ENCODE measurements at regions not wholly inside any gene's neighbourhood (a gene's known extent, or its start where the extent isn't known, plus 50 kb on each side); places are given as distances from the start of the nearest gene placed in this dataset.

GRCh38 chr5:56460681-56461191 is 227.6 kb upstream of the ANKRD55 start (continued):
- TF ChIP-seq ARID5B (CRISPR knock-in tag; IDR thresholded peaks at IDR 0.05) (peak; percentile 43), ZNF580 (CRISPR knock-in tag; IDR thresholded peaks at IDR 0.05; ENCODE audit: borderline replicate concordance, low read depth) (no peak), SALL1 (CRISPR knock-in tag; IDR thresholded peaks at IDR 0.05) (peak; percentile 45), ZNF292 (CRISPR knock-in tag; IDR thresholded peaks at IDR 0.05; ENCODE audit: borderline replicate concordance, low read depth) (0 out of 2 replicates have a peak, but pooled peaks have one; percentile 23), FLYWCH1 (CRISPR knock-in tag; IDR thresholded peaks at IDR 0.05) (no peak), MAFF (IDR thresholded peaks at IDR 0.05; ENCODE audit: low read depth, low read length) (no peak), SMAD9 (CRISPR knock-in tag; IDR thresholded peaks at IDR 0.05) (no peak), HNF1A (IDR thresholded peaks at IDR 0.05; ENCODE audit: low read depth) (no peak), HNF1A (CRISPR knock-in tag; IDR thresholded peaks at IDR 0.05; ENCODE audit: borderline replicate concordance) (no peak), KDM5A (IDR thresholded peaks at IDR 0.05; ENCODE audit: borderline replicate concordance, low read length) (no peak), PITX1 (CRISPR knock-in tag; IDR thresholded peaks at IDR 0.05) (no peak), KLF16 (CRISPR knock-in tag; IDR thresholded peaks at IDR 0.05) (no peak), FOXA1 (IDR thresholded peaks at IDR 0.05) (no peak), FOXA1 (CRISPR knock-in tag; IDR thresholded peaks at IDR 0.05) (0 out of 2 replicates have a peak, but pooled peaks have one; percentile 20), NCOA1 (CRISPR knock-in tag; IDR thresholded peaks at IDR 0.05) (no peak), EP300 (IDR thresholded peaks at IDR 0.05; ENCODE audit: low read depth in 2 of 2, low read length in 2 of 2) (no peak), EP300 (CRISPR knock-in tag; IDR thresholded peaks at IDR 0.05; ENCODE audit: borderline replicate concordance) (no peak), SSRP1 (CRISPR knock-in tag; IDR thresholded peaks at IDR 0.05) (0 out of 2 replicates have a peak, but pooled peaks have one; percentile 53), ZNF761 (CRISPR knock-in tag; conservative IDR thresholded peaks at IDR 0.05) (no peak), NCOA5 (CRISPR knock-in tag; IDR thresholded peaks at IDR 0.05) (no peak), ZMYM4 (CRISPR knock-in tag; IDR thresholded peaks at IDR 0.05) (peak; percentile 34; the same call in 1 of the 2 replicates)

All from HepG2 (cell line).